ENCODE measurements at regions not wholly inside any gene's neighbourhood (a gene's known extent, or its start where the extent isn't known, plus 50 kb on each side); places are given as distances from the start of the nearest gene placed in this dataset.
A peak's percentile ranks its signal among the peaks of the same experiment; 100 is the strongest.

GRCh38 chr2:164439885-164440284 lies 181.4 kb downstream of the GRB14 start:
- no peak for DNase-seq

GRCh38 chr2:164439235-164439634 lies 182.0 kb downstream of the GRB14 start:
- DNase-seq = no peak

GRCh38 chr2:164438490-164439205 lies 182.6 kb downstream of the GRB14 start:
- DNase-seq = no peak

GRCh38 chr2:164436131-164436530 lies 185.2 kb downstream of the GRB14 start:
- DNase-seq = no peak

GRCh38 chr2:164430166-164430783 lies 191.0 kb downstream of the GRB14 start:
- DNase-seq = peak; percentile 22

GRCh38 chr2:164429354-164429753 lies 191.9 kb downstream of the GRB14 start:
- DNase-seq = no peak

GRCh38 chr2:164427111-164427510 lies 194.2 kb downstream of the GRB14 start:
- DNase-seq = no peak

GRCh38 chr2:164420787-164421186 lies 200.5 kb downstream of the GRB14 start:
- no peak for DNase-seq

- no peak for DNase-seq
These were observed 208.5 kb downstream of the GRB14 start for GRCh38 chr2:164412831-164413230.

- no peak for DNase-seq
These were observed 231.9 kb downstream of the GRB14 start for GRCh38 chr2:164389411-164389810.

- DNase-seq = no peak
These were observed 232.8 kb downstream of the GRB14 start for GRCh38 chr2:164388511-164388910.

GRCh38 chr2:164386231-164386630 lies 235.1 kb downstream of the GRB14 start:
- no peak for DNase-seq

GRCh38 chr2:164384434-164384833 lies 236.8 kb downstream of the GRB14 start:
- no peak for DNase-seq

- no peak for DNase-seq
These were observed 249.4 kb downstream of the GRB14 start for GRCh38 chr2:164371916-164372315.

- no peak for DNase-seq
These were observed 251.9 kb downstream of the GRB14 start for GRCh38 chr2:164369366-164369765.

GRCh38 chr2:164368896-164369295 lies 252.4 kb downstream of the GRB14 start:
- no peak for DNase-seq

GRCh38 chr2:164363646-164364045 lies 257.6 kb downstream of the GRB14 start:
- no peak for DNase-seq

- DNase-seq = no peak
These were observed 269.7 kb downstream of the GRB14 start for GRCh38 chr2:164351536-164351935.

GRCh38 chr2:164335947-164336346 lies 285.3 kb downstream of the GRB14 start:
- no peak for DNase-seq

- DNase-seq = no peak
These were observed 286.2 kb downstream of the GRB14 start for GRCh38 chr2:164335128-164335527.

GRCh38 chr2:164328310-164328709 lies 293.0 kb downstream of the GRB14 start:
- no peak for DNase-seq

- no peak for DNase-seq
These were observed 297.3 kb downstream of the GRB14 start for GRCh38 chr2:164323978-164324377.

- no peak for DNase-seq
These were observed 307.1 kb downstream of the GRB14 start for GRCh38 chr2:164314148-164314547.

- DNase-seq = no peak
These were observed 314.4 kb downstream of the GRB14 start for GRCh38 chr2:164306872-164307271.

GRCh38 chr2:164302786-164303185 lies 318.5 kb downstream of the GRB14 start:
- DNase-seq = no peak
